ENCODE measurements at regions not wholly inside any gene's neighbourhood (a gene's known extent, or its start where the extent isn't known, plus 50 kb on each side); places are given as distances from the start of the nearest gene placed in this dataset.
A peak's percentile ranks its signal among the peaks of the same experiment; 100 is the strongest.

DNA sequence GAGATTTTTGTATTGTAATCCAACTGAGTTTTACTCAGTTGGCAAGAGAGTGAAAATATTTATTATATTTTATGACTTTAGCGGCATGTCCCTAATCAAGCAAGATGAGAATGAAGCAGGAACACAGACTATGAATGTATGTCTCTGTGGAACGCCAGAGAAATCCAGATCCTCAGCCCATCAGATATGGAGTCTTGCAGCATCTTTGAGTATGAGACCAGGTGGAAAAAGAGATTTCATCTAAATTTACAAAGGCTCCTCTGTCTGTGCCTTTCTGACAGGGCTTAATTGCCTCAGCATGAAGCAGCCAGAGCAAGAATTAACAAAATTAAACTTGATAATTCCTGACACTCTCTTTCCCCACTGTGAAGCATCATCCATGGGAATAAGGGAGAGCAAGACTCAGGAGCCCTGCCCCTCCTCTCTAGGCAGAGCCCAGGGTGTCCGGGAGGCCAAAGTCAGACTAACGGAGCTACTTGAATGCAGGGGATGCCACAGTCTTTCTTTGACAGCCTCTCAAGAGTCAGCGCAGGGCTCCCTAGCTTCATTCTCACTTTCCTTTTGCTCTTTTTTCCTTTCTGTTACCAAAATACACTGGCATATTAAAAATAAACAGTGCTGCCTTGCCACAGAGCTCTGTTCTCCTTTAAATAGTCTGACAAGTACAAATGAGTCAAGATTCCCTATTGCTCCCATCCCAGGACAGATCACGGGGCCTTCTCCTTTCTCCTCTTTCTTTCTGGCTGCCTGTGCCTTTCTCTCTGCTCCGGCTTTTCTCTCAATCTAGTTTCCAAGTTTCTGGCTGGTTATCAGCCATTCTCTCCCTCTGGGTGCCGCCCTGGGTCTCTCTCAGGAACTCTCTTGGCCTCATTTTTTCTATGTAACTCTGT lies 132.2 kb upstream of the INHBA start:
- H3K9me3 ChIP-seq: no peaks in the 10 kb centered on the region
- no peaks in the 10 kb centered on the region for H3K27me3 ChIP-seq
- TF ChIP-seq, protein P1, sequence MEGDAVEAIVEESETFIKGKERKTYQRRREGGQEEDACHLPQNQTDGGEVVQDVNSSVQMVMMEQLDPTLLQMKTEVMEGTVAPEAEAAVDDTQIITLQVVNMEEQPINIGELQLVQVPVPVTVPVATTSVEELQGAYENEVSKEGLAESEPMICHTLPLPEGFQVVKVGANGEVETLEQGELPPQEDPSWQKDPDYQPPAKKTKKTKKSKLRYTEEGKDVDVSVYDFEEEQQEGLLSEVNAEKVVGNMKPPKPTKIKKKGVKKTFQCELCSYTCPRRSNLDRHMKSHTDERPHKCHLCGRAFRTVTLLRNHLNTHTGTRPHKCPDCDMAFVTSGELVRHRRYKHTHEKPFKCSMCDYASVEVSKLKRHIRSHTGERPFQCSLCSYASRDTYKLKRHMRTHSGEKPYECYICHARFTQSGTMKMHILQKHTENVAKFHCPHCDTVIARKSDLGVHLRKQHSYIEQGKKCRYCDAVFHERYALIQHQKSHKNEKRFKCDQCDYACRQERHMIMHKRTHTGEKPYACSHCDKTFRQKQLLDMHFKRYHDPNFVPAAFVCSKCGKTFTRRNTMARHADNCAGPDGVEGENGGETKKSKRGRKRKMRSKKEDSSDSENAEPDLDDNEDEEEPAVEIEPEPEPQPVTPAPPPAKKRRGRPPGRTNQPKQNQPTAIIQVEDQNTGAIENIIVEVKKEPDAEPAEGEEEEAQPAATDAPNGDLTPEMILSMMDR (IDR thresholded peaks at IDR 0.05): no peak
- TF ChIP-seq POLR2A (IDR thresholded peaks at IDR 0.05): no peak
- no peak overlapping the region for H3K4me3 ChIP-seq
- H3K4me1 ChIP-seq: no peaks in the 10 kb centered on the region
- H3K27ac ChIP-seq: peak overlapping the region in 1 of 2 donors; percentile 71
- intact Hi-C loops (cut with DNase I; ENCODE audit: low total_unique reads): no loop called here
- DNase-seq: peak; percentile 44
- WGBS, 2 donors: 51 to 53% methylated on average over 8 of the region's 8 CpGs
- no peaks in the 10 kb centered on the region for H3K36me3 ChIP-seq (ENCODE audit: low read depth, missing control alignments)

DNA sequence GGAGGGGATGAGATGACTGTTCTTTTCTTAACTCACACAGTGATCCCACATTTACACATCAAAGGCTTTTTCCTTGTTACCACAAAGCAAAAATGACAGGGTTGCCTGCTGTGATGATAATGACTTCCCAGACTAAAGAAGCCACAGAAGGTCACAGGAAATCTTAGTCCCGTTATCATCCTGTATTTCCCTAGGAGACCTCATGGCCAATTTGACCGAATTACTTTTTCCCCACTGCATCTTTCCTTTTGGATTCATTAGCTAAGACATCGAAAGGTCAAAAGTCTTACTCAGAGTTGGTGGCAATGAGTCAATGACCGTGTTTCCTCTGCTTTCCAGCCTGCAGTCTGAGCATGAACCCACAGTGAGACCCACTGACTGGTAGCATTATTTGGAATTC lies 130.1 kb upstream of the INHBA start:
- Histone ChIP-seq H3K4me1 (no peaks in the 10 kb centered on the region), H3K36me3 (ENCODE audit: low read depth, missing control alignments) (no peaks in the 10 kb centered on the region), H3K27me3 (no peaks in the 10 kb centered on the region), H3K9me3 (no peaks in the 10 kb centered on the region), H3K27ac (no peak overlapping the region), H3K4me3 (no peak overlapping the region)
- DNase-seq: no peak
- WGBS, 2 donors: 79 to 91% methylated on average over 4 of the region's 4 CpGs
- TF ChIP-seq POLR2A (IDR thresholded peaks at IDR 0.05): no peak
- TF ChIP-seq, protein P1 (IDR thresholded peaks at IDR 0.05): no peak
- intact Hi-C loops (cut with DNase I; ENCODE audit: low total_unique reads): no loop called here

DNA sequence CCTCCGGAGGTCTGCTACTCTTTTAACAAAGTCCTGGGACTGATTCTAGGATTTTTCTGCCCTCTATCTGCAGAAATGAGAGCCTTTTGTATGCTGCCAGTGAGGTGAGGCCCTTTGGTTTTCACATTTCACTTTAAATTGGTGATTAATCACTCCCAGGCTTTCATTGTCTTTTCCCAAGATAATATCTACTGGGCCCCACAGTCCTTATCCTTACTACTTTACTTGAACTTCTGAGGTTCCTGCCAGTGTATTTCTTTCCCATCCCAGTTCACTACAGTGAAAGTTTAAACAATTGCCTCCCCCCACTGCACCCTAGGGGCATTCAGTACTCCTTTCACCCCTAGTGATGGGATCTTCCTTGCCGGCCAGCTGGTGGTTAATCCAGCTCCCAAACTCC lies 127.4 kb upstream of the INHBA start:
- Histone ChIP-seq H3K9me3 (no peaks in the 10 kb centered on the region), H3K27ac (no peak overlapping the region), H3K36me3 (ENCODE audit: low read depth, missing control alignments) (no peaks in the 10 kb centered on the region), H3K4me3 (no peak overlapping the region), H3K27me3 (no peaks in the 10 kb centered on the region), H3K4me1 (no peaks in the 10 kb centered on the region)
- 81 to 83% methylated on average over 2 of the region's 2 CpGs for WGBS, 2 donors
- intact Hi-C loops (cut with DNase I; ENCODE audit: low total_unique reads): no loop called here
- no peak for DNase-seq
- TF ChIP-seq, protein P1 (IDR thresholded peaks at IDR 0.05): no peak
- no peak for TF ChIP-seq POLR2A (IDR thresholded peaks at IDR 0.05)

DNA sequence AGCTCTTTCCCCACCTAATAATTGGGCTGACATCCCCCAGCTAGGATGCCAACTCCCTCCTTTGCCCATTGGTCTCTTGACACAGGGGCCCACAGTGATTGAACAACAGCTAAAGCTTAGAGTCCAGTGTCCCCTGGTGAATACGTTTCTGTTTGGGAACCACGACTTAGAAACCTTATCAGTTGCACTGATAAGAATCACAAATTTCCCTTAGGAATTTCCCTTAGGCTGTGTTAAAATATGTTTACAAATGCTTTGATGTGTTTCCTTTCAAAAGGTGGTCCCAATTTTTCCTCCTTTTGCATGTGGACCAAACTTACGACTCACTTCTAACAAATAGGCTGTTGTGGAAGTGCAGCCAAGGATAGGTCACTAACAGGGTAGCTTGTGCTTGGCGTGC lies 126.0 kb upstream of the INHBA start:
- no peaks in the 10 kb centered on the region for H3K36me3 ChIP-seq (ENCODE audit: low read depth, missing control alignments)
- TF ChIP-seq POLR2A (IDR thresholded peaks at IDR 0.05): no peak
- TF ChIP-seq, protein P1 (IDR thresholded peaks at IDR 0.05): no peak
- no peaks in the 10 kb centered on the region for H3K4me1 ChIP-seq
- 68 to 78% methylated on average over 4 of the region's 4 CpGs for WGBS, 2 donors
- no peak overlapping the region for H3K4me3 ChIP-seq
- no peaks in the 10 kb centered on the region for H3K27me3 ChIP-seq
- H3K9me3 ChIP-seq: no peaks in the 10 kb centered on the region
- DNase-seq: no peak
- H3K27ac ChIP-seq: no peak overlapping the region
- intact Hi-C loops (cut with DNase I; ENCODE audit: low total_unique reads): no loop called here

DNA sequence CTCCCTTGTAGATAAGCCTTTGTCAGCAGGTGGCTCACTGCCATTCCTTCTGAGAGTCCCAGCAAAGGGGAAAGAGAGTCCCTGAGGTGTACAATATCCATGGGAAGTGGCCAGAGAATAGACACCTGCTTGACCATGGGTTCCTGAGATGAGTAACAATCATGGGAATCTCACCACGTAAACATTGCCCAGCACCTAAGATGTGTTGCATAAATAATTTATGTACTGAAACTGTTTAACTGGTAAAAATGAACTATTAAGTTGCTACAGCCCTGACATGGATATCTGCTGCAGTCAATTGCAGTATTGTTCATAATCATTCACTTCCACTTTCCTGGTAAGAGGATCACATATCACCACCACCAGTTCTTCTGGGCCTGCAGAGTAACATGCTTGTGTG lies 123.8 kb upstream of the INHBA start:
- Histone ChIP-seq H3K9me3 (no peaks in the 10 kb centered on the region), H3K4me3 (no peak overlapping the region), H3K27ac (no peak overlapping the region), H3K36me3 (ENCODE audit: low read depth, missing control alignments) (no peaks in the 10 kb centered on the region), H3K27me3 (no peaks in the 10 kb centered on the region), H3K4me1 (peaks cover 3% of the 10 kb centered on the region)
- DNase-seq: no peak
- WGBS, 2 donors: 88 to 95% methylated on average over 1 of the region's 1 CpG
- intact Hi-C loops (cut with DNase I; ENCODE audit: low total_unique reads): no loop called here
- TF ChIP-seq, protein P1 (IDR thresholded peaks at IDR 0.05): no peak
- TF ChIP-seq POLR2A (IDR thresholded peaks at IDR 0.05): no peak
